ENCODE measurements at regions not wholly inside any gene's neighbourhood (a gene's known extent, or its start where the extent isn't known, plus 50 kb on each side); places are given as distances from the start of the nearest gene placed in this dataset.

DNA sequence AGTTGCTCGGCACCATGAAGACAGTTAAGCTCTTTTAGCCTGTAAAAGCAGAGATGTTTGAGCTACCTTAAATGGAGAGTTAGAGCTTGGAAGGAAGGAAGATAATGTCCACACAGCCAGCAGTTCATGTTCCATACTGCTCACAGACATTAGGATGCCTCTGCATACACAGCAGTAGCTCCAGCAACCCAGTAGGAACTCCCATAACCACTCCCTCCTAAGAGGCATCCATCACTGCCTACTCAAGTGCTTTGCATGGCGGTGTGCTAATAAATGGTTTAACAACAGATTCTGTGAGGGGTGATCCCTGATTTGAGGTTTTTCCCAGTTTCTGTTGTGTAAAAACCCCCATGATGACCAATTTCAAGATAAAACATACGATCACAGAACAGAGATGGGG is 286.4 kb downstream of the HACE1 start:
- DNase-seq = no peak

- DNase-seq = no peak
These were observed 286.8 kb downstream of the HACE1 start for GRCh38 chr6:104572901-104573300.

DNA sequence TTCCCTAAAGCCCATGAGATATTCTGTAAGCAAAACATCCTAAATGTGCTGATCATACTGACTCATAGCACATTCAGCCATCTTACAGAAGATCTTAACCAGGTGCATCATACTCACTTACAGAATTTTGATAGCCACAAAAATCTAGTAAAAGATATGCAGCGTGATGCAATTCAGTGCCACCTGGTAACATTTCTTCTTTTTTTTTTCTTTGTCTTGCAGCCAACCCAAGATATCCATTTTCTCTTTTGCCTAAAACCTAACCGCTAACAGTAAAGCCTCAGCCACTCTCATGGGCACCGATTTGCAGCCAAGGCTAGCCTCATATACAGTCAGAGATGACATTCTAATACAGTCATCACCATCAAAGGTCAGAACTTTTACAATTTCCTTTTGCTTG is 293.3 kb downstream of the HACE1 start:
- no peak for DNase-seq

- no peak for DNase-seq
These were observed 296.4 kb downstream of the HACE1 start for GRCh38 chr6:104563306-104563705.

GRCh38 chr6:104559435-104560202 is 300.1 kb downstream of the HACE1 start:
- DNase-seq = no peak

DNA sequence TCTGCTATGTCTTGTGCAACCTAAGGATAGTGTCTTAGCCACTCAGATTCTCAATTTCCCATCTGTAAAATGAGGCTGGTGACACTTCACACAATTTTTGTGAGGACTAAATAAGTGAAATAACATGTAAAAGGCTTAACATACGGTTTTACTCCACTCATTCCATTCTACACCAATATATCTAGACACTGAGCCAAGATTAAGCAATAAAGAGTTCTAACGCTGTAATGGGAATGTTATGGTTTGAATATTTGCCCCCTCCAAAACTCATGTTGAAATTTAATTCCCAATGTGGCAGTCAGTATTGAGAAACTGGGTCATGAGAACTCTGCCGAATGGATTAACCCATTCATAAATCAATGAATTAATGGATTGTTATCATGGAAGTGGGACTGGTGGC is 301.0 kb downstream of the HACE1 start:
- DNase-seq = no peak

DNA sequence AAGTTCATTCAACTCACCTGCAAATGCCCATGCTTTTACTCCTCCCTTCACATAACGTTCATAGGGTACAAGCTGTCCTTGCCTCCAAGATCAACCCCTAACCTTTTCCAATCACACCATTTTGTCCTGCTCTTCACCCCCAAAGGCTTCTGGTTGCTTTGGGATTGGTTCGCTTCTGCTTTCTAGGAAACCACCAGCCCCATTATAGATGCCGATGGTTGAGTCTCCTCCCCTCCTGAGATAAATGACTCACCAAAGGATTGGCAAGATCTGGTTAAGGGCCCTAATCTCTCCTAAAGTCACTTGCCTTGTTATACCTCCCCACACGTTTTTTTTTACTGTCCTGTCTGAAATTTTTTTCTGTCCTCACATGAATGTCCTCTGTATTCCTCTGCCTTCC is 311.4 kb downstream of the HACE1 start:
- DNase-seq = no peak

DNA sequence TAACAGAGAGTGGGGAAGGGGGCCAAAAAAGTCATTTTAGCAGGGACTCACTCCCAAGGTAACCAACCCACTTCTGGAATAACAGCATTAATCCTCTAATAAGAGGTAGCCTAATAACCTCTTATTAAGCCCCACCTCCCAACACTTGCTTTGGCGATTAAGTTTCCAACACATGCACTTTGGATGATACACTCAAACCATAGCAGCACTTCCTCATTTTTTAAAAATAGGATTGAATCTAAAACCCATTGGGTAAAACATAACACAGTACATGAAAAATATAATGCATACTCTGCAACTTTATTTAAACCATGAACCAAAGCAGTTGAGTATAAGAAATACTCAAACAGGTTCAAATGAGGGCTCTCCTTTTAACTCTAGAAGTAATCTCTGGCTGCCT is 318.3 kb downstream of the HACE1 start:
- DNase-seq = no peak

- no peak for DNase-seq
These were observed 319.0 kb downstream of the HACE1 start for GRCh38 chr6:104540743-104541142.

DNA sequence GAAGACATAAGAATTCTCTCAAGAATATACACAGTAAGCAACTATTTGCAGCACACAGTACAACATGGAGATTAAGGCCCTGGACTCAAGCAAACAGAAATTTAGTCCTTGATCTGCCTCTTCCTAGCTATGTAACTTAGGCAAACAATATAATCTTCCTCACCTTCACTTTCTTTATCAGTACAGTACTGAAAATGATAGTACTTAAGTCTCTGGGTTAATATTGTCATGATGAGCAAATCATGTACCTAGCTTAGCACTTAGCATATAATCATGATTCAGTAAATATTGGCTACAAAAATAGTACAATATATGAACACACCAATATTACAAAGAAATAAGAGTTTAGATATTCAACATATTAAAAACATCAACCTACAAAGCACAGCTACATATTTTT is 320.5 kb downstream of the HACE1 start:
- DNase-seq = no peak

DNA sequence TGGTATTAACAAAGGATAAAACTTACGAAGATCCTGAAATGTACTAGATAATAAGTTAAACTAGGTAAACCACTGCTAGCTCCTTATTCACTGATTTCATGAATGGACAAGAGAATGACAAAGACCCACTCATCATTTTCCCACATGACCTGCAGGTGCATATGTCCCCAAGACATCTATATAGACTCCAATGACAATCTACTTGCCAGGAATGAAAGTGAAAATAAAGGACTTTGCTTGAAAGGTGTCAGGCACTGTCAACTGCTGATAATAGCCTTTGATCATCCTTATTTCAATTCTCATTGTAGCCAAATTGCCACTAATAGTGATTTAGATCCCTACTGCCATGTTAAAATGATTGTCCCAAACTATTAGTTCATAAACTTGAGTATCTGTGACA is 321.8 kb downstream of the HACE1 start:
- DNase-seq = no peak

- no peak for DNase-seq
These were observed 322.5 kb downstream of the HACE1 start for GRCh38 chr6:104537180-104537579.

DNA sequence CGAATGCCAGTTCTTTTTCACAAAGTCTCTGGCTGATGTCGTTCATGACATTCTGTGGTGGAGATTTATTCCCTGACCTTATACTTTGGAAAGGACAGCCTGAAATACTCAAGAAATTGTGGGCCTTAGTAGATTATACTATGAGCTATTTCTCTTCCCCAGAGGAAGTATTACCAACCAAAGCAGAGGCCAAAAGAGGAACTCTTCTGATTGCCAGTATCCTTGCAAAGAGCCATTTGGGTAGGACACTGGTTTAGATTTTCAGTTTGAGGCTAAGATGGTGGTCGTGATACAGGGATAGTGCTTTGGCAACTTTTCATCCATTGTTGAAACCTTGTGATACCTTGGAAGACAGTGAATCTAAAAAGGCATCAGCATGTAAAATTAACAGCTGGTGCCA is 327.3 kb downstream of the HACE1 start:
- no peak for DNase-seq

DNA sequence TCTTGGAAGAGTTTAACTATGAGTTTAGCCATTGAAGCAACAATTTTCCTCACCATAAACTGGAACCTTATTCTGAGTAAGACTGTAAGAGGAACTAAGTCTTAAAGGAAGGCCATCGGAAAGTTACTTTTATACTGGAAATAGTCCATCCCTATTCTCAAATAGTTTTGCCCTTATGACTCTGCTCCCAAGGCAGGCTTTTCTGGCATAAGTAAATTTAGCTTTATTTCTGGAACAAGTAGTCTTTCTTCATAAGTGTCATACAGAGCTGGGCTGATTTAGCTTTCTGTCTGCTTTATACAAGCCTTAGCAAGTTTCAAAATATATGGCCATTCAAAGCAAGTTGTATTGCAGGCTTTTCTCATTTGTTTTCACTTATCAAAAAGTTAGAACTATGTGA is 328.1 kb downstream of the HACE1 start:
- no peak for DNase-seq

DNA sequence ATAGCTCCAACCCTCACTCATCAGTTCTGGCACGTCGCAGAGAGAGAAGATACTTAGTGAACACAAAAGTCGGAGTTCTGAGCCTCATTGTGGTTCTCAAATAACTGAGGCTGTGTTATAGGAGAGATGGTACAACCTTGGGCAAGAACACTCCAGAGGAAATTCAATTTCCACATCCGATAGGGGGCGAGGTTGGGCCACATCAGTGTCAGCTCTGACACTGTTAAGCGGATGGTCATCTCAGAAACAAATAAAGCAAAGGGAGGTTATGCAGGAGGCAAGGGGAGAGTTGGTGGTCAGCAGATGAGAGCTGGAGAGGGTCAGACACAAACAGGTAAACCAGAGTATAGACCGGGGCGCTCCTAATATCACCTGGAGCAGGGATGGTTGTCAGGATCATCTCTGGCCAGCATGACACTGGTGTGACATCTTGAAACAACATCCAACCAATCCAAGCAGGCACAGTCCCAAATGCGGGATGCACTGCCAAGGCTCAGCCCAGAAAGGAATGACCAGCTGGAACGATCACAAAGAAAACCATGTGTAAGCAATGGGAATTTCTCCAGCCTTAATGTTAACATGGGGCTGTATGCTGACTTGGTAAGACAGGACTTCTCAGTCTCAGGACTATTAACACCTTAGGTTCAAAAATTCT is 331.8 kb downstream of the HACE1 start:
- DNase-seq = peak; percentile 37

- no peak for DNase-seq
These were observed 332.4 kb downstream of the HACE1 start for GRCh38 chr6:104527311-104527710.

DNA sequence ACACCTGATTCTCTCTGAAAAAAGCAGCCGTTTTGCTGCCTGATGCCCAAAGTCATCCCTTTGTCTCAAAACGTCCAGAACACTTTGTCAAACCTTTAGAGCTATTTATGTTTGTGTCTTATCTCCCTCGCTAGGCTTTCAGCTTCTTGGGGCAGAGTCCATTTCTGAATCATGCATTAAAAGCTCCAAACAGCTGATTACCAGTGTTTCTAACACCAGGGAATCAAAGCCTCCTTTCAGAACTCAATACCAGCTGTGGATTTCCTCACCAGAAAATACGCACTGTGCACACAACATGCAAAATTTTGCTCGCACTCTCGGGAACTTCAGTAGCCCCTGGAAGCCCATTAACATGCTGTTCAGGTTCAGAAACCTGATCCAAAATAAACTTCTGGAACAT is 333.3 kb downstream of the HACE1 start:
- DNase-seq = no peak

DNA sequence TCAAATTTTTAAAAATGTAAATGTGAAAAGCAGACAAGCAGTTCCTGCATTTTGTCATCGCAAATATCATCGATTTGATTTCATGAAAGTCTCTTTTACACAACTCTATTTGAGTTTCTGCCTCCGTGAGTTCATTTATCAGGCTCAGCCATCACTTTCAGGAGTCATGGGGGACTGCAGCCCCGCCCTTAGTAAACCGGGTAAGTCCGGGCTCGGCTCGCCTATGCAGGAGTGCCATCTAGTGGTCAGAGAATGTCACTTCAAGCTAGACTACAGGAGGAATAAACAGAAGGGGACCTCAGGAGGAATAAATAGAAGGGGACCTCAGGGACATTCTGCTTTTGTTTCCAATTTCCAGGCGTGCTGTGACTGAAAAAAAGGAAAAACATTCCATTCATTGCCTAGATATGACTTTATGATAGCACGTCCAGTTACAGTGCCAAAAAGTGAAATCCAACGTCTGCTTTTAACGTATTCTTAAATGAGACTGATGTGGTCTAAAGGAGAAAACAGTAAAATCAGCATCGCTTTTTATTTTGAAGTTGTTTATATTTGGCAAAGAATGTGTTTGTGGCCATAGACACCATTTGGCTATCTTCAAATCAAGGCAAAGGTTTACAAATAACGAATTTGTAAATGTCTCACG is 333.9 kb downstream of the HACE1 start:
- peak; percentile 67 for DNase-seq

DNA sequence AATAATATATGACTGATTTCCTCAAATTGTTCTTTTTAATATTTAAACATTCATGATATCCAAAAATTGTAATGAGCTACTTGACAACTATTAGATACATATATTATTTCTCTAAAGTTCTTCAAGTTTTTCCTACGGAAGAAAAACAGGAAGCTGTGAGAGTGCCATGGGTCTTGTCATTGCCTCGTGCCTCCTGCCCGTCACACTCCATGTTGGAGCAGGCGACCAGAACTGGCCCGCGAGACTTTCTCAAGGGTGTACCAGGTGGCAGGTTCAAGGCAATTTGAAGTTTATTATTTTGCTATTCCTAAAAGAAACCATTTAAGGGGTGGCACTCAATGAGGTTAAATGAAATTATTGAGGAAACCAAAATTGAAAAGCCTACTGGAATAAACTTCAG is 337.2 kb downstream of the HACE1 start:
- no peak for DNase-seq

- no peak for DNase-seq
These were observed 338.5 kb downstream of the HACE1 start for GRCh38 chr6:104521176-104521575.

- DNase-seq = no peak
These were observed 340.2 kb downstream of the HACE1 start for GRCh38 chr6:104519566-104519965.

DNA sequence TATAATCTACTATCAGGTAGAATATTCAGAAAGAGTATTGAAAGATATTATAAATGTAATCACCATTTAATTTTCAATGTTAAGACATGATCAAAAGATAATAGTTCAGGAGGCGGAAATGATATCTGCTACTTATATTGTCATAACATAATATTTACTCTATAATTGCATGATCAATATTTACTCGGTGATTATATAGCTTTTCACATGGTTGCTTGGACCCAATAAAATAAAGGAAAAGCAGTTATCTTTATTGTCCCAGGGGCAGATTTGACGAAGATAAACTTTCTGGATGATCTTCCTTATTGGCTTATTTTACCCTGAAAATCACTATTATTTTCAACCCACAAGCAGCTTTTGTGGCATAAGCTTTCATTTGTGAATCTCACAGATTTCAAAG is 350.4 kb downstream of the HACE1 start:
- no peak for DNase-seq

DNA sequence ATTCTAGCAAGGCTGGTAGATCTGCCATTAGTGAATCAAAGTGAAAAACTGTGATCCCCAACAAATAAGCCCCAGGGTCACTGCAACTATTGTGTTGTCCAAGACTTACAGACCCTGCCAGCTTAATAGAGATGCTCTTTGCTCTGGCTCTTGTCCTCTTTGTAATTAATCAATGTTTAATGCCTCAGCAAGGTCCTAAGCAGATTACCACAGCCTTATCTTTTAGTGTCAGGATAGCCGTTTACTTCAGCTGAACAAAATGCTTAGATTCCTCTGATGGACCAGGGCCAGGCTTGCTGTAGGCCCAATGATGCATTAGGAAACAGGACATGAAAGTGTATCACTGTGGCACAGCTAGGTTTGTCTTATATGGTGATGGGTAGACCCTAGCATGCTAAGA is 353.3 kb downstream of the HACE1 start:
- DNase-seq = no peak

DNA sequence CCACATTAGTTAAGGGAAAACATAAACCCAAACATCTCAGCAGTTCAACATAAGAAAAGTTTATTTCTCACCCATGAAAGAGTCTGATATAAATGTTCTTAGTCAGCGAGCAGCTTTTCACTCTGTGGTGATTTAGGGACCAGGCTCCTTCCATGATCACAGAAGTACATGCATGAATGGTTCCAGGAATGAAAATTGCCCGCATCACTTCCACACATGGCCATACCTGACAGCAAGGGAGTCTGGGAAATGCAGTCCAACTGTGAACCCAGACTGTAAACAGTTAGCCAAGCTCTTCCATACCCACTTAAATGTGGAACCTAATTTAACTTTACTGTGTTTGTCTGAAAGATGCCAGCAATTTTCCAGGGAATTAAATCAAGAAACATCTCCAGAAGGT is 353.9 kb downstream of the HACE1 start:
- DNase-seq = no peak

Measured in RPMI8226 (cell line).